ENCODE measurements at regions not wholly inside any gene's neighbourhood (a gene's known extent, or its start where the extent isn't known, plus 50 kb on each side); places are given as distances from the start of the nearest gene placed in this dataset.

DNA sequence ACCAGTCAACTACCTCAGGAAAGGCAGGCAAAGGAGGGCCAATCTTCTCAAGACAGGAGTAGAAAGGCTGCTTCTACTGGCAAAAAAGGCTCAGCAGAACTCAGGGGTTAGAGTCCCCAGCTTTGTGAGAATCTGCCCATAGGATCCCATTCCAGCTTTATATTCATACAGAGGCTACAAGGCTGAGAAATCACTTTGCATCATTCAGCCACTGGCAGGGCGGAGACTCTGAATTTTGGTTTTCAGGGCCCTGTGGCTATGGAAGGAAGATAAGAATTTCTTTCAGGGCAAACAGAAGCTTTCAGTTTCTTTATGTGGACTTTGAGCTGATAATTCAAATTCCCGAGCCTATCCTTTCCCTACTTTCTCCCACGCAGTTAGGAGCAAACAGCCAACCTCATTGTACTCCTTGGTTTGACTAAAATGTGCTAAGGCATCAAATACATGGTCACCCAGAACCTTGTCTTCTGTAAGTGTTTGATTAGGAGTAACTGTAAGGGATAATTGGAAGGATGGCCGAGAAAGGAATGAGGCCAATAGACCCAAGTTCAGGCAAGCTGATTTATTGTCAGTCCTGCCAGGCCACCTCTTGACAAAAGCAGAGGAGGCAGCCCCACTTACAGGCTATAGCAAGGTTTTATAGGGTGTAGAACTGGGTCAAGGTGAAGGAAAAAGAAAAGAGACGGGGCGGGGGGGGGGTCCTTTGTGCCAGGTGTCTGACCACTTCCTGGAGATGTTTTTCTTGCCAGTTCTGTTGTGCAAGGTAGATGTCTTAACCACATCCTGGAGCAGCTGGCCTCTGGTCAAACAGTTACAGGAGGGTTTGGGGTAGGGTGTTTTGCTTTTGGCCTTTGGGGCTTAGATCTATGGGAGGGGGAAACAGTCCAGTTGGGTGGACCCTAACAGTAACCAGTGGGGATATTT lies 165.3 kb upstream of the PPP1R2C start:
- ATAC-seq, result peak; percentile 68
- intact Hi-C loops (cut with DNase I, micrococcal nuclease), result no loop called here
- DNase-seq, result peak; percentile 19 to 29

DNA sequence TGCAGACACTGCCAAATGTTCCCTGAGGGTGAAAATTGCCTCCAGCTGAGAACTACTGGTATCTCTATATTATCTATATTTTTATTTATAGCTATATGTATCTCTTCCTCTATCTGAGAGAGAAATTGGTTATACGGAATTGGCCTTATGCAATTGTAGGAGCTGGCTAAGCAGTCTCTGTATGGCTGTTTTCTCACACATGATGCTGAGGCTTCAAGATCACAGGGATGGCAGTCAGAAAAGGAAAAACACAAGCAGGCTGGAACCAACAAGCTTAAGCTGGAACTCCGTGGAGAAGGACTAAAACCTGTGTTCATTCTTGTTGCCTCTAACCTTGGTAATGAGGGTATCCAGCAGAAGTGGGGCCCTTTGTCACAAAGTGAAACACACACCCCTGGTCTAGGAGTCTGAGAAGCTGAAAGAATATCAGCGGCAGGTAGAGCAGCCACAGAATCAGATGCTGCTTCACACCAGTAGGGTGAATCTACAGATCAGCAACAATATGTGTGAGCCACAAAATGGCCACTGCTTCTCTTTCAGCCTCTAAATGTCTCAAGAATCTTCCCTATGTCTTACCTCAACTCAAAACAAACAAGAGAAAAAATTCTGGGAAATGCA lies 166.5 kb upstream of the PPP1R2C start:
- DNase-seq (no peak), ATAC-seq (no peak)
- intact Hi-C loops (cut with DNase I, micrococcal nuclease), result no loop called here

DNA sequence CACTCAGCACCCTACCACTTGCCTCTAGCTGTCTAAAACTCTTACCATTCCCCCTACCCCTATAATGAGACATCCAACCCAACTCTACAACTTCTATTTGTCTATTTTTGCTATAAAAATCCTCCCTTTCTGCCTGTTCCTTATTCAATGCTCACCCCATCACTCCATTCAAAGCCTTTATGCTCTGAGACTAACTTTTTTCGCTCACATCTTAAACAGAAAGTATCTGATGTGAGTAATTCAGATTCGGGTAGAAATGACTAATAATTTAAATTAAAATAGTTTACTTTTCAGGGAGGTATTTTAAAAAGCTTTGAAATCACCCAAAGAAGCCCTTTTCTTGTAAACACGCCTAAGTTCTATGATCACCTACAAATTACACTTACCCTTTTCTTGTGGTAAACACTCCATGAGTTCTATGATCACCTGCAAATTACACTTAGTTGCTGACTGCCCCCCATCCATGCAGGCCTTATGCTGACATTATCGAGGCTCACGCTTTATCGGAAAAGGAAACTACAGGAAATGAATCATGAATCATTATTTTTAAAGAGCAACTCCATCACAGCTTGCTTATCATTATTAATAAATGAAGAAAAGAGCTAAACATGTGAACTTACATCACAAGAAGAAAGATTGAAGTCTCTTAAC lies 168.7 kb upstream of the PPP1R2C start:
- intact Hi-C loops (cut with DNase I, micrococcal nuclease), result no loop called here
- ATAC-seq, result no peak
- no peak for DNase-seq

DNA sequence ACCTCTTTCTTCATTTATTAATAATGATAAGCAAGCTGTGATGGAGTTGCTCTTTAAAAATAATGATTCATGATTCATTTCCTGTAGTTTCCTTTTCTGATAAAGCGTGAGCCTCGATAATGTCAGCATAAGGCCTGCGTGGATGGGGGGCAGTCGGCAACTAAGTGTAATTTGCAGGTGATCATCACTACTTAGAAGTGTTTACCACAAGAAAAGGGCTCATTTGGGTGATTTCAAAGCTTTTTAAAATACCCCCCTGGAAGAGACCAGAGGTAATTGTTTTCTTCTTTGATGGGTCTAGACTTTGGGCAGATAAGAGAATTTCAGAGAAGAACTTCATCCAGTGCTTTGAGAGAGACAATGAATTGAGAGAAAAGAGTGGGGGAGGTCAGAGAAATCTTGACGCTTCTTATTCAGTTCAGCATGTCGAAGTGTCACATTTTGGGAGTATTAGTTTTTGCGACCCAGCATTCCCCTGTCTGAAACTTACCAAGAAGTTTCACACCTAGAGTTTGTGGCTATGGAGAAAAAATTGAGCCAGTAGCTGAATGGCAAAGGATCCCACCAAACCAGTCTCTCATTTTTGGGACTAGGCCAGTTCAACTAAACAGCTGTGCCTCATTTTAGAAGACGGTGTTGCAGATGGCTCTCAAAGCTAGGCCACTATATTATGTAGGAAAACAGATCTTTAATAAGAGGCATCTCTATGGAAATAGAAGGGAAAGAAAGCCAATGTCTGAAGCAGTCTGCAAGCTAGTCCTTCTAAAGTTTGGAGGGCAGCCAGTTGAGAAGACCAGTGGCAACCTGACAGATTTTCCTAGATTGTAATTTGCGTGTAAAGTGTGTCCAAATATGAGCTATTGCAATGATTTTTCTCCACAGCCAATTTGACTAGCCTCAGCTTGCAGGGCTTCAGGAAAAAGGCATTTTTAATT lies 171.0 kb upstream of the PPP1R2C start:
- no peak for DNase-seq
- intact Hi-C loops (cut with DNase I, micrococcal nuclease), result no loop called here
- no peak for ATAC-seq

DNA sequence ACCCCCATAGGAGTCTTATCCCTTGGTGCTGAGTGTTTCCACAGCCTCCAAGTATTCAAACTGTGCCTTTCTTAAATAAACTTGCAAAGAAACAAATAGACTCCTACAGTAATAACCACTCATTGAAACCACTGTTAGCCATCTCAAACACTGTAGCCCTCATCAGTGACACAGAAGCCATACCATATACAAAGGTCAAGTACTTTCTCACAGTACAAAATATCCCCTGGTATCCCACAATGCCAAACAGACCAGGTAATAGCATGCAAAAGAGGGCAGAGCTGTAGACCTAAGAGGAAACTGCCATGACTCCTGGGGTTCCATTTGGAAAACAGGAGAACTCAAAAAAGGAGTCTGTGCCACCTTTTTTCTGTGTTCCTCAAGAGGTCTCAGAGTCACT lies 173.8 kb upstream of the PPP1R2C start:
- DNase-seq (no peak), ATAC-seq (no peak)
- intact Hi-C loops (cut with DNase I, micrococcal nuclease), result no loop called here

DNA sequence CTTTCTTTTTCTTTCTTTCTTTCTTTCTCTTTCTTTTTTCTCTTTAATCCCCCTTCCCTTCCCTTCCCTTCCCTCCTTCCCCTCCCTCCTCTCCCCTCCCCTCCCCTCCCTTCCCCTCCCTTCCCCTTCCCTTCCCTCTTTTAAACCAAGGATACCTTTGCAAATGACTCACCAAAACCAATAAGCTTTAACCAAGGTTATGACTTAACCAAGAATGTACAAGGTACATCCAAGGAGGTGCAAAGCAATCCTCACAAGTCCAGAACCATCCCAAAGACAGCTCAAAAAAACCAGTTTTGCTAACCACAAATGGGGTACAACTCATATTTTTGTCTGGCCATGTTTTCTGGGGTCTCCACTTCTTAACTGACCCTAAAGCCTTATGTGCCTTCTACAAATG lies 174.7 kb upstream of the PPP1R2C start:
- DNase-seq (no peak), ATAC-seq (no peak)
- intact Hi-C loops (cut with DNase I, micrococcal nuclease), result no loop called here

DNA sequence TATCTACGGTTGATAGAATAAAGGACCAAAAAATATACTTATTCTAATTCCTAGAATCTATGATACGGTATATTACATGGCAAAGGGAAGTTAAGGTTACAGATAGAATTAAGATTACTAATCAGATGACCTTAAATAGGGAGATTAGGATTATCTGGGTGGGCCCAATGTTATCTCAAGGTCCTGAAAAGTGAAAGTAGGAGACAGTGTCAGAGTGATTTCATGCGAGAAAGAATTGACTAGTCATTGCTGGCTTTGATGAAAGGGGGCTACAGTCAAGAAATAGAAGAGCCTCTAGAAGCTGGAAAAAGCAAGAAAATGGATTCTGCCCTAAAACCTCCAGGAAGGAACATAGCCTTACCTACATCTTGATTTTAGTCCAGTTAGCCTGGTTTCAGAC lies 176.9 kb upstream of the PPP1R2C start:
- ATAC-seq (no peak), DNase-seq (no peak)
- intact Hi-C loops (cut with DNase I, micrococcal nuclease), result no loop called here

DNA sequence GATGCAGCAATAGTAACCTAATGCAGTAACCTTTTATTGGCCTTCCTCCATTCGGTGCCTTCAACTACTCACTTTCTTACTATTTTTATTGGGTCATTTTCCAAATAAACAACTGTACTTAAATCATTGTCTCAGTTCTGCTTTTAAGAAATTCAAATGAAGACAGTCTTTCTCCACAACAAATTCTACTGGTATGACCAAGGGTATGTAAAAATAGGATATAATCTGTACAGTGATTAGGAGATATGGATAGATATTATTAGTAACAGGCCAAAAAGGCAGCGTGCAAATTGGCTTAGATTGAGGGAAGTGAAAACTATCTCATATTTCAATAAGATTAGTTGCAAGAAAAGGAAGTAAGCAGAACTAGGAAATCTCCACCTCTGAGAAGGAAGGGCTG lies 177.4 kb upstream of the PPP1R2C start:
- intact Hi-C loops (cut with DNase I, micrococcal nuclease), result no loop called here
- no peak for ATAC-seq
- no peak for DNase-seq

DNA sequence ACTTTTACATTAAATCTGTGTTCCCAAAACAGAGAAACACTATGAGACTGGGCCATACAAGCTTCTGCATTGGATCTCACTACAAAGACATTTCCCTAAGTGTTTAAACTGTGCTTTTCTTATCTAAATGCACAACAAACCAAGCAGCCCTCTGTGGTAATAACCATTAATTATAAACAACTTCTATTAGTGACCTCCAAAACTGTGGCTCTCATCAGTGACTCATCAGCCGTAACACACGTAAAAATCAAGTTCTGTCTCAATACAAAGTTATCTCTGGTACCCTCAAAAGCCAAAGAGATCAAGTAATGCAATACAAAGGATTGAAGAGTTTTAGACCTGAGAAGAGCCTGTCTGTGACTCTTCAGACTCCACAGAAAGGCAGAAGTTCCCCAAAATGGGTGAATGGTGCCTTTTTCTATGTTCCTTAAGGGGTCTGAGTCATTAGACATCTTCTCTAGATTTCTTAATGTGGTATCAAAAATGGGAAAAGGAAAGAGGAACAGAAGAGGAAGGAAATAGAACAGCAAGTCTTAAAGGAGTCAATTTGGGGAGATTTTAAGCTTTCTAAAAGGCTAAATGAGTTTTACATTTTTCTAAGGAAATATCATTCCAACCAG lies 189.8 kb upstream of the PPP1R2C start:
- intact Hi-C loops (cut with DNase I, micrococcal nuclease), result no loop called here
- ATAC-seq, result no peak
- no peak for DNase-seq

DNA sequence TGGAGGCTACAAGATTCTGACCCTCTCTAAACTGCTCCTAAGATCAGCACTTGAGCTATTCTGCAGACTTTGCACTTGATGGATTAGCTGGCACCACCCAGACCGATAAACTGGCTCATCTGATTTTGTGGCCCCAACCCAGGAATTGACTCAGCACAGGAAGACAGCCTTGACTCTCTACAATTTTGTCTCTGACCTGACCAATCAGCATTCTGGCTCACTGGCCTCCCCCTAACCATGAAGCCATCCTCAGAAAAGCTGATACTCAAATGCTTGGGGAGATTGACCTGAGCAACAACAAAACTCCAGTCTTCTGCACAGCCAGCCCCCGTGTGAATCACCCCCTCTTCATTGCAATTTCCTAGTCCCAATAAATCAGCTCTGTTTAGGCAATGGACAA lies 195.4 kb upstream of the PPP1R2C start:
- intact Hi-C loops (cut with DNase I, micrococcal nuclease), result no loop called here
- DNase-seq (no peak), ATAC-seq (no peak)

DNA sequence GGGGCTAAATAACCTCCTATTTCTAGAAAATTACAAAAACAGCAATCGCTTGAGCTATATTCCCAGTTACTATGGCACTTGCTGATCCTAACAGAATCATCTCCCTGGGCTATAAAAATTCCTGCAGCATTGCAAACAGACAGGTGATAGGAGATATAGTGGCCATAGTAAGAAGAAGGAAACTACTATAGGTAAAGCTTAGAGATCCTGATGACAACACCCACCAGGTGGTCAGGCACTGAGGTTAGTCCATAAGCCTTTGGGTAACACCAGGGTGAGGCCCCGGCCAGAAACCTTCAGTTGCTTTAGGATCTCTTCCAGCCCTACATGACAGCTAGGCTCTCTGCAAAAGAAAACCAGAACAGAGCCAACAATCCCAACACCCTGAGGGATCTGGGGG lies 197.9 kb upstream of the PPP1R2C start:
- intact Hi-C loops (cut with DNase I, micrococcal nuclease), result no loop called here
- DNase-seq (peak in 1 of 2 donors; percentile 25), ATAC-seq (peak; percentile 81)

DNA sequence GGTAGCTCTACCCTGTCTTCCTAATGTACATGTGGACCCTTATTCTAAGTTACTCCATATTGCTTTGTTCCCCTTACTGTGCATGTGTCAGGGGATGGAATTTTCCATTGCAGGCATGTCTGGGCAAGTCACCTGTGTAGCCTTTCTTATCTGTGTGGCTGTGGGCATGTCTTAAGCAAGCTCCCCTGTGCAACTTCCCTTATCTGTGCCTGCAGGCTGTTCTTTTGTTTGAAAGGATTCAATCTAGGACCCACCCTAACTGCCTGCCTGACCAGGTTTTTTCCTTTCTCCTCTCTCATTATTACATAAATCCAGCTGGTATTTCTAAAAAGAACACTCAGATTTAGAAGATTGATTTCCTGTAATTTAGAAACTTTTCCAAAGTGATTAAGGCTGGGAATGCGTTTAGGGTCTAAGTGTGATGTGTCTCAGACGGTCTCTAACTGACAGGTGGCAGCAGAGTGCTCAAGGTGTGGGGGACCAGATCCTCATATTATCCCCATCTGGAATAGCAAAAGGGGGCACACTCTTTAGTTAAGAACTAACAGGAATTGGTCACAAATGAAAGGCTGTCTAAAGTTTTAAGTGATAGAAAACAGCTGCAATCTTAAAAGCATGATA lies 198.9 kb upstream of the PPP1R2C start:
- peak; percentile 6 to 36 for DNase-seq
- intact Hi-C loops (cut with DNase I, micrococcal nuclease), result no loop called here
- peak; percentile 55 for ATAC-seq

DNA sequence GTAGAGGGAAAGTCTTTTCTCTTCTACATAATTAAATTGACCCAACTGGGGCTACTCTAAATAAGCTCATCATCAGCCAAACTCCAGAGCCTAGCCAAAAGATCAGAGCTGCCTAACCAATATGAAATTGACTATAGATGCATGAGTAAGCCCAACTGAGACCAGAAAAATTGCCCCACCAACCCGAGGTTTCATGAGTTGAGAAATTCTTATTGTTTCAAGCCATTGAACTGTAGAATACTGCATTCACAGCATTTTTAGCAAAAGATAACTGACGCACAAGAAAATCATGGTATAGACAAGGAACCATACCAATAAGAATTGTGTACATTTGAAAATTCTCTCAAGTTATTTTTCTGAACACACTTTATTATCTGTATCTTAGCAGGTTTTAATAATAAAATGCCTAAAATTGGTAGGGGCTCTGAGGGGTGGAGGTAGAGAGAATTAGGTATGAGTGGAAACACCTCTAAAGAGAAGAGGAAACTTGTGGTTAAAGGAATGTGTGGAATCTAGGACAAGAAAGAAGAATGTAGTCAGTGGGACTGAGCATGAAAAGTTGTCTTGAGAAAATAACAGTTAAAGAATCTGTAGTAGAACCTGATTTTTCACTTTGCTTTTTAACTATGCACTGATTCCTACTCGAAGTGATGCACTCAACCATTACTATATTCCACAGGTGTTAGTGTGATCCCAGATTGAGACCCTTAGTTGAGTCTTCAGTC lies 200.9 kb upstream of the PPP1R2C start:
- ATAC-seq, result no peak
- intact Hi-C loops (cut with DNase I, micrococcal nuclease), result no loop called here
- DNase-seq, result no peak

DNA sequence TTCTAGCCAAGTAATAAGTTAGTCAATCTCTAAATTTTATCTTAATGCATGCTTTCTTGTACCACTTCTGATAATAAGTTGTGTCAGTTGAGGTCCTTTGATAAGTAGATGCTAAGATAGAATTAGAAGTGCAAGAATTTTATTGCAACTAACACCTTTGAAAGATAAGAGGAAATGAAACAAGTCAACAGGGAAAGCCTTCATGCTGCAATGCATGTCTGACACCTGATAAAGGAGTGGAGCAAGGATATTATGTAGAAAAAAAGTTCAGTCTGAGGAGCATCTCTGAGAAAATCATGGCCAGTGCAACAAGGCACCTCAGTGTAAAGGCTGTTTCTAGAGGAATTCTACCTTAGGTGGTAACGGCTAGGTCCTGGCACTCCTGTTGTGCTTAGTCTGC lies 210.7 kb upstream of the PPP1R2C start:
- ATAC-seq (no peak), DNase-seq (no peak)
- intact Hi-C loops (cut with DNase I, micrococcal nuclease), result no loop called here

DNA sequence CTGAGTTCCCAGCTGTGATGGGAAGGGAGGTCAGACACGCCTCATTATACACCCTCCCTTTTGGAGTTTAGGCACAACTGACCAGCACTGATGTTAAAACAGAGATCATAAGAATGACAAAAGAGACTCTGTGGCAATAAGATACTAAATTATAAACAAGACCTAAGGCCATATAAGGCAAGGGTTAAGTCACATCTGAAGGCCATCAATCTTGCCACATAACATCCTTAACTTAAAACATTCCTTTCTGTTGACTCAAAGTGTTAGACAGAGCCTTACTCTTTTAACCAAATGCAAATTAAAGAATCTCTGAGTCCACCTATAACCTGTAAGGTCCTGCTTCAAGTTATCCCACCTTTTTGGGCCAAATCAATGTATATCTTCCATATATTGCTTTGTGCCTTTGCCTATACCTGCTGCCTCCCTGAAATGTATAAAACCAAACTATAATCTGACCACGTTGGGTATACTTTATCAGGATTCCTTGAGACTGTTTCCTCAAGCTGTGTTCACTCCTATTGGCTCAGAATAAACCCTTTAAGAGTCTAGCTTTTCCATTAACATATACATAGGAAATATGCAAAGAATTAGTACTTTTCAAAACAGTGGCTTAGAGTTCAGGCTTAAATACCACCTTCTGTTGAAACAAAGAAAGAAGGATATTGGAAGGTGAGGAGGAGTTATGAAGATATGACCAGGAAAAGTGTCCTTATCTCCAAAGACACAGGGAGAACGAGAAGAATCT lies 214.4 kb upstream of the PPP1R2C start:
- intact Hi-C loops (cut with DNase I, micrococcal nuclease), result no loop called here
- DNase-seq, result no peak
- no peak for ATAC-seq

DNA sequence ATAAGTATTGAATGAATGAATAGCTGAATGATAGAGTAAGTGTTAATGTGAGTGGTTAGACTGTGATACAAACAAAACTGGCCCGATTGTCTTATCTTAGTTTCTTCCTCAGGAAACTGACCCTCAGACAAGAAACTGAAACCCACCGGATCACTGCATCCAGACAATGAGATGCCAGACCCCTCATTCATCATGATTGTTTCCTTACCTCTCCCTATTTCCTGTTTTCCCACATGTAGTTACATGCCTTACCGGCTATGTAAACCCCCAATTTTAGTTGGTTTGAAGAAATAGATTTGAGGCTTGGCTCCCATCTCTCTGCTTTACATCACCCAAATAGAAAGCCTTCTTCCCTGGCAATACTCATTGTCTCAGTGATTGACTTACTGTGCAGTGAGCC lies 218.9 kb upstream of the PPP1R2C start:
- DNase-seq, result no peak
- no peak for ATAC-seq
- intact Hi-C loops (cut with DNase I, micrococcal nuclease), result no loop called here

DNA sequence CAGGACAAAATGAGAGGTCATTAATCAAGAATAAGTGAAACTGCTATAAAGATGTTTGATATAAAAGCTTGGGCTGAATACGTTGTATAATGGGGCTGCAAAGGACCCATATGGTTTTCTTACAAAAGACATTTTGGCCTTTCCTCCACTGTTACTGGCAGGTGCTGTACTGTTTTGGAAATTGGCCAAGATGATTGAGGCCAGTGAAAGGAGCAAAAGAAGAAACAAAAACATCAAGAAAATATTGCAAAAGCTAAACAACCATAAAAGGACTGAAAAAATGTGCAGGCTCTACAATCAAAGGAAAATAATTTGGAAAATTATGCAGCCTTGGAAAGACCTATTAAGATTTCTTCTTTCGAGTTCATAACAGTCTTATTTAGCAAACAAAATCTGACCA lies 222.2 kb upstream of the PPP1R2C start:
- intact Hi-C loops (cut with DNase I, micrococcal nuclease), result no loop called here
- ATAC-seq (no peak), DNase-seq (no peak)
